A549 (cell line): ENCODE measurements at regions not wholly inside any gene's neighbourhood (a gene's known extent, or its start where the extent isn't known, plus 50 kb on each side); places are given as distances from the start of the nearest gene placed in this dataset.

Experiments used
- ATAC-seq, 2 experiments: fragments of 200-7000 bp in 1 of 2; fragments of >200 bp in 1 of 2; cut with Nextera tagmentation in 1 of 2; cut with Tn5 transposase in 1 of 2; 3 replicates each; pipeline versions ENCODE4 v1.8.0 to v1.9.1; 2018 to 2020; ENCODE audit warnings: mild to moderate bottlenecking in 1 of 2, moderate library complexity in 1 of 2
- CTCF ChIA-PET: fragments of 300-600 bp; sonication (Branson Sonifier 250); formaldehyde crosslinking; extraction: SDS; loops from one replicate; lab custom pipeline; 2021; ENCODE audit warnings: antibody characterized with exemption, inconsistent platforms; lab: Yijun Ruan, JAX
- POLR2A ChIA-PET: fragments of 350-600 bp; formaldehyde crosslinking; extraction: SDS; loops from one replicate; lab custom pipeline; 2021; ENCODE audit warnings: antibody characterized with exemption, inconsistent platforms; lab: Yijun Ruan, JAX
- DNase-seq, 2 experiments: peaks; one replicate each; pipeline versions ENCODE4 v3.0.0 to v3.0.0-alpha.2; 2011 to 2016; ENCODE audit warnings: low read depth in 1 of 2, low spot score in 1 of 2
- FAIRE-seq: peaks from 2 replicates; lab custom pipeline; 2011; peaks lifted over from hg19 to GRCh38; lab: Jason Lieb, UNC
- H3K27ac ChIP-seq, 2 experiments: fragments of >200 bp; sonication (Bioruptor Twin); formaldehyde crosslinking; 3 replicates each; pipeline ENCODE4 v1.5.1; 2016 to 2017
- H3K4me1 ChIP-seq: fragments of >200 bp; sonication (Bioruptor Twin); formaldehyde crosslinking; 3 replicates; pipeline ENCODE4 v1.6.1; 2016
- H3K4me2 ChIP-seq: fragments of >200 bp; sonication (Bioruptor Twin); formaldehyde crosslinking; 3 replicates; pipeline ENCODE4 v1.6.1; 2016
- H3K4me3 ChIP-seq: fragments of >200 bp; sonication (Bioruptor Twin); formaldehyde crosslinking; 3 replicates; pipeline ENCODE4 v1.5.1; 2016
- H3K9me3 ChIP-seq: fragments of >200 bp; sonication (Bioruptor Twin); formaldehyde crosslinking; 3 replicates; pipeline ENCODE4 v1.6.1; 2016
- CBX8 ChIP-seq: fragments of 200-600 bp; sonication (generic); IDR thresholded peaks from 2 replicates; pipeline ENCODE4 v1.6.1; 2016
- CEBPB ChIP-seq, 2 experiments: fragments of >200 bp in 1 of 2; sonication (Bioruptor Twin) in 1 of 2; formaldehyde crosslinking in 1 of 2; IDR thresholded peaks; 2 replicates each; pipeline ENCODE4 v1.6.1; 2012 to 2016
- CHD4 ChIP-seq: fragments of 200-600 bp; sonication (generic); IDR thresholded peaks from 2 replicates; pipeline ENCODE4 v1.6.1; 2016; ENCODE audit warnings: antibody characterized with exemption, mild to moderate bottlenecking, borderline replicate concordance
- E2F6 ChIP-seq: IDR thresholded peaks from 2 replicates; pipeline ENCODE4 v1.6.1; 2012; ENCODE audit warnings: low read depth, borderline replicate concordance
- EHF ChIP-seq: fragments of 250-450 bp; sonication (Bioruptor Pico); IDR thresholded peaks from 2 replicates; pipeline ENCODE4 v1.5.0; 2020; ENCODE audit warnings: mild to moderate bottlenecking
- ELK1 ChIP-seq: fragments of 150-350 bp; IDR thresholded peaks from 2 replicates; pipeline ENCODE4 v1.6.1; 2014; ENCODE audit warnings: low read depth, mild to moderate bottlenecking, low read length
- EP300 ChIP-seq, 2 experiments: fragments of >200 bp; sonication (Bioruptor Twin); formaldehyde crosslinking; IDR thresholded peaks; 2 replicates in 1 of 2; 3 replicates in 1 of 2; pipeline ENCODE4 v1.6.1; 2016 to 2017
- ESRRA ChIP-seq: fragments of 150-350 bp; IDR thresholded peaks from 2 replicates; pipeline ENCODE4 v1.6.1; 2014; ENCODE audit warnings: mild to moderate bottlenecking, low read length, borderline replicate concordance
- HOXA7 ChIP-seq: fragments of 250-450 bp; sonication (Bioruptor Pico); IDR thresholded peaks from 2 replicates; pipeline ENCODE4 v1.5.0; 2020; ENCODE audit warnings: mild to moderate bottlenecking, moderate library complexity
- HOXB13 ChIP-seq: fragments of 250-450 bp; sonication (Bioruptor Pico); IDR thresholded peaks from 2 replicates; pipeline ENCODE4 v1.5.0; 2020; ENCODE audit warnings: low read depth, mild to moderate bottlenecking, moderate library complexity
- JUNB ChIP-seq: fragments of >200 bp; sonication (Bioruptor Twin); formaldehyde crosslinking; IDR thresholded peaks from 2 replicates; pipeline ENCODE4 v1.6.1; 2016
- NFE2L2 ChIP-seq: fragments of 150-350 bp; conservative IDR thresholded peaks from 2 replicates; pipeline ENCODE4 v1.6.1; 2014; ENCODE audit warnings: low read length
- NR3C1 ChIP-seq: fragments of >200 bp; sonication (Bioruptor Twin); formaldehyde crosslinking; IDR thresholded peaks from 3 replicates; pipeline ENCODE4 v1.6.1; 2017
- PHF8 ChIP-seq: fragments of 200-600 bp; sonication (generic); IDR thresholded peaks from 2 replicates; pipeline ENCODE4 v1.6.1; 2016; ENCODE audit warnings: low read depth, mild to moderate bottlenecking, antibody characterized with exemption, moderate library complexity, borderline replicate concordance
- RAD21 ChIP-seq, 2 experiments: fragments of >200 bp in 1 of 2; sonication (Bioruptor Twin) in 1 of 2; formaldehyde crosslinking in 1 of 2; IDR thresholded peaks in 1 of 2; conservative IDR thresholded peaks in 1 of 2; 2 replicates in 1 of 2; 3 replicates in 1 of 2; pipeline ENCODE4 v1.6.1; 2012 to 2018; ENCODE audit warnings: inconsistent platforms in 1 of 2
- REST ChIP-seq: fragments of 200-600 bp; sonication (generic); IDR thresholded peaks from 2 replicates; pipeline ENCODE4 v1.6.1; 2016; ENCODE audit warnings: antibody characterized with exemption, mild to moderate bottlenecking, moderate library complexity
- RNF2 ChIP-seq: fragments of 200-600 bp; sonication (generic); IDR thresholded peaks from 2 replicates; pipeline ENCODE4 v1.6.1; 2016; ENCODE audit warnings: low read depth, mild to moderate bottlenecking, antibody characterized with exemption, moderate library complexity, borderline replicate concordance
- TP53 ChIP-seq: fragments of 250-450 bp; sonication (Bioruptor Pico); IDR thresholded peaks from 2 replicates; pipeline ENCODE4 v1.5.0; 2021; ENCODE audit warnings: mild to moderate bottlenecking, moderate library complexity
- ZSCAN20 ChIP-seq: fragments of 250-450 bp; sonication (Bioruptor Pico); IDR thresholded peaks from 2 replicates; pipeline ENCODE4 v1.8.0; 2022; ENCODE audit warnings: mild to moderate bottlenecking, moderate library complexity
- WGBS: methylation state at CpG from one replicate; pipeline ENCODE4 v1.1.6; 2017; ENCODE audit errors: missing lambda C conversion rate; 5-methylcytosine and 5-hydroxymethylcytosine counted together
- TF ChIP-seq, protein P1 (sequence below): fragments of >200 bp; sonication (Bioruptor Twin); formaldehyde crosslinking; IDR thresholded peaks from 3 replicates; pipeline ENCODE4 v1.5.1; 2016
- TF ChIP-seq, protein P2 (sequence below): IDR thresholded peaks from 2 replicates; pipeline ENCODE4 v1.6.1; 2012
- TF ChIP-seq, protein P3 (sequence below): fragments of 250-450 bp; sonication (Bioruptor Pico); IDR thresholded peaks from 2 replicates; pipeline ENCODE4 v1.5.0; 2021; ENCODE audit warnings: mild to moderate bottlenecking, moderate library complexity, borderline replicate concordance

- Histone ChIP-seq H3K4me3 (no peak overlapping the region), H3K4me1 (peaks cover 43% of the 10 kb centered on the region), H3K9me3 (no peaks in the 10 kb centered on the region), H3K4me2 (no peak overlapping the region), H3K27ac (no peak overlapping the region)
- DNase-seq = no peak
- WGBS = 46% methylated on average over 2 of the region's 2 CpGs
- no peak for FAIRE-seq
- no peak for ATAC-seq
- ChIA-PET POLR2A (no interaction called here), CTCF (interaction anchor here (1.0 to 2.1 kb wide), 4 partner anchors 8 to 524 kb away, joined by 3 to 8 read pairs (median 4); partner anchors contain the start of gene KALRN)
- TF ChIP-seq CBX8 (peak; percentile 92), EP300 (IDR thresholded peaks at IDR 0.05) (no peak)
Observed at GRCh38 chr3:124556636-124557035, 173.6 kb upstream of the UMPS start.

DNA sequence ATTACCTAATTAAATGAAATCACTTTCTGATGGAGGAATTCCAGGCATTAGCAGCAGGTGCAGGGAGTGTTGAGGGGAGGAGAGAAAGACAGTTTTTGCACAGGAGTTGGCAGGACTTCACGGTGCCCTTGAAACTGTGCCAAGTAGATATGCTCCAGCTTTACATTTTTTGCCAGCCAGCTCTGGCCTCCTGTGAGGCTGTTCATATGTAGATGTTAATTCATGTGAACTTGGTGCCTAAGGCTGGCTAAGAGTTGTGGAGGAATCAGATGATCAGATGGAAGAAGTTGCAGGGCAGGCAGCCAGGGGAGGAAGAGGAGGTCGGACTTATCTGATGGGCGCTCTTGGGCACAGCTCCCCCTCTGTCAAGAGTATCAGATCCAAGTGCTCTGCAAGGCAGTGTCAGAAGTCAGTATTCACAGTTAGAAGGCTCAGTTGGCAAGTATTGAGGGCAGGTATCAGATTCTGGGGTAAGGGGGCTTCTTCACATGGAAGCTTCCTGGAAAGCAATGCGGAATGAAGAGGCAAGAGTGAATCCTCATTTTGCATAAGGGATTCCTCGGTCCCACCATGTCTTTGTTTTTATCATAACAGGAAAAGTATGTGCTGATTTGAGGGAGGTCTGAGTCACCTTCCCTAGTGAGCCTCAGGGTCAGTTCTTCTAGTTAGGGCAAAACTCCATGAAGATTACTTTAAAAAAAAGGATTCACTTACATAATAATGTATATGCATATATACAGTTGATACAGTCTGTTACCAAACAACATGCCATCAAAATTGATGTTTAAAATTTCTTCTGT lies 172.6 kb upstream of the UMPS start:
- ChIA-PET CTCF (interaction anchor here (1.1 to 10.4 kb wide), 9 partner anchors 9 to 541 kb away, joined by 3 to 348 read pairs (median 8); no protein-coding TSS in a partner anchor), POLR2A (no interaction called here)
- TF ChIP-seq, protein P1, sequence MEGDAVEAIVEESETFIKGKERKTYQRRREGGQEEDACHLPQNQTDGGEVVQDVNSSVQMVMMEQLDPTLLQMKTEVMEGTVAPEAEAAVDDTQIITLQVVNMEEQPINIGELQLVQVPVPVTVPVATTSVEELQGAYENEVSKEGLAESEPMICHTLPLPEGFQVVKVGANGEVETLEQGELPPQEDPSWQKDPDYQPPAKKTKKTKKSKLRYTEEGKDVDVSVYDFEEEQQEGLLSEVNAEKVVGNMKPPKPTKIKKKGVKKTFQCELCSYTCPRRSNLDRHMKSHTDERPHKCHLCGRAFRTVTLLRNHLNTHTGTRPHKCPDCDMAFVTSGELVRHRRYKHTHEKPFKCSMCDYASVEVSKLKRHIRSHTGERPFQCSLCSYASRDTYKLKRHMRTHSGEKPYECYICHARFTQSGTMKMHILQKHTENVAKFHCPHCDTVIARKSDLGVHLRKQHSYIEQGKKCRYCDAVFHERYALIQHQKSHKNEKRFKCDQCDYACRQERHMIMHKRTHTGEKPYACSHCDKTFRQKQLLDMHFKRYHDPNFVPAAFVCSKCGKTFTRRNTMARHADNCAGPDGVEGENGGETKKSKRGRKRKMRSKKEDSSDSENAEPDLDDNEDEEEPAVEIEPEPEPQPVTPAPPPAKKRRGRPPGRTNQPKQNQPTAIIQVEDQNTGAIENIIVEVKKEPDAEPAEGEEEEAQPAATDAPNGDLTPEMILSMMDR = no peak
- TF ChIP-seq REST = no peak
- no peak for TF ChIP-seq CEBPB (IDR thresholded peaks at IDR 0.05)
- TF ChIP-seq HOXB13 (CRISPR knock-in tag) = no peak
- TF ChIP-seq JUNB = no peak
- no peak for TF ChIP-seq RAD21 (conservative IDR thresholded peaks at IDR 0.05 in 1 of 2, IDR thresholded peaks at IDR 0.05 in 1 of 2)
- TF ChIP-seq CHD4 = no peak
- TF ChIP-seq TP53 (CRISPR knock-in tag) = no peak
- TF ChIP-seq ESRRA = no peak
- no peak for TF ChIP-seq EHF (CRISPR knock-in tag)
- no peak for TF ChIP-seq PHF8
- TF ChIP-seq, protein P2, sequence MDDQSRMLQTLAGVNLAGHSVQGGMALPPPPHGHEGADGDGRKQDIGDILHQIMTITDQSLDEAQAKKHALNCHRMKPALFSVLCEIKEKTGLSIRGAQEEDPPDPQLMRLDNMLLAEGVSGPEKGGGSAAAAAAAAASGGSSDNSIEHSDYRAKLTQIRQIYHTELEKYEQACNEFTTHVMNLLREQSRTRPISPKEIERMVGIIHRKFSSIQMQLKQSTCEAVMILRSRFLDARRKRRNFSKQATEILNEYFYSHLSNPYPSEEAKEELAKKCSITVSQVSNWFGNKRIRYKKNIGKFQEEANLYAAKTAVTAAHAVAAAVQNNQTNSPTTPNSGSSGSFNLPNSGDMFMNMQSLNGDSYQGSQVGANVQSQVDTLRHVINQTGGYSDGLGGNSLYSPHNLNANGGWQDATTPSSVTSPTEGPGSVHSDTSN = no peak
- TF ChIP-seq ZSCAN20 (CRISPR knock-in tag) = no peak
- no peak for TF ChIP-seq ELK1
- no peak for TF ChIP-seq NR3C1
- no peak for TF ChIP-seq HOXA7 (CRISPR knock-in tag)
- no peak for TF ChIP-seq NFE2L2
- no peak for TF ChIP-seq RNF2
- no peak for TF ChIP-seq E2F6
- TF ChIP-seq, protein P3, sequence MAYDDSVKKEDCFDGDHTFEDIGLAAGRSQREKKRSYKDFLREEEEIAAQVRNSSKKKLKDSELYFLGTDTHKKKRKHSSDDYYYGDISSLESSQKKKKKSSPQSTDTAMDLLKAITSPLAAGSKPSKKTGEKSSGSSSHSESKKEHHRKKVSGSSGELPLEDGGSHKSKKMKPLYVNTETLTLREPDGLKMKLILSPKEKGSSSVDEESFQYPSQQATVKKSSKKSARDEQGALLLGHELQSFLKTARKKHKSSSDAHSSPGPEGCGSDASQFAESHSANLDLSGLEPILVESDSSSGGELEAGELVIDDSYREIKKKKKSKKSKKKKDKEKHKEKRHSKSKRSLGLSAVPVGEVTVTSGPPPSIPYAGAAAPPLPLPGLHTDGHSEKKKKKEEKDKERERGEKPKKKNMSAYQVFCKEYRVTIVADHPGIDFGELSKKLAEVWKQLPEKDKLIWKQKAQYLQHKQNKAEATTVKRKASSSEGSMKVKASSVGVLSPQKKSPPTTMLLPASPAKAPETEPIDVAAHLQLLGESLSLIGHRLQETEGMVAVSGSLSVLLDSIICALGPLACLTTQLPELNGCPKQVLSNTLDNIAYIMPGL (CRISPR knock-in tag) = no peak
- Histone ChIP-seq H3K4me3 (no peak overlapping the region), H3K4me2 (peak overlapping the region; percentile 29), H3K27ac (peak overlapping the region in 1 of 2 experiments; percentile 75; a peak in 2 of 6 replicates), H3K4me1 (peaks cover 33% of the 10 kb centered on the region), H3K9me3 (no peaks in the 10 kb centered on the region)
- ATAC-seq (no peak), DNase-seq (no peak), FAIRE-seq (no peak)
- 33% methylated on average over 5 of the region's 5 CpGs for WGBS
